GM21723 (cell line): ENCODE measurements at regions not wholly inside any gene's neighbourhood (a gene's known extent, or its start where the extent isn't known, plus 50 kb on each side); places are given as distances from the start of the nearest gene placed in this dataset.

Experiments used
- ATAC-seq: cut with Tn5 transposase; IDR thresholded peaks from one replicate; pipeline ENCODE4 v1.9.1; 2021; ENCODE audit warnings: mild to moderate bottlenecking, moderate library complexity; ENCODE audit not compliant: unreplicated experiment

DNA sequence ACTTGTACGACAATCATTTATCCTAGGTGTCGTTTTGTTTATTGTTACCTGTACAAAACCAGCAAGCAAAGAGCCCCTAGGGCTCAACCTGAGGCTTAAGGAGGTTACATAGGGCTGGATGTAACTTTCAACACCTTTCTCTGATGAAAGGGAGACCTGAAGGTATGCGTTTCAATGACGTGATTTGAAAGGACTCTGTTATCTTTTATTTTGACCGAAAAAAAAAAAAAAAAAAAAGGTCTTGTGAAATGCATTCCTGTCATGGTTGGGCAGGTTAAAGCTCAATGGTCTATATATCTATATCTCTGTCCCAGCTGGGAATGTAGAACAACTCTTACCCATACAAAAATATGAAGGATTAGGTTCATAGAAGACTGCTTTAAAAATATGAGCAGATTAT lies 78.7 kb upstream of the SASH1 start:
- no peak for ATAC-seq

DNA sequence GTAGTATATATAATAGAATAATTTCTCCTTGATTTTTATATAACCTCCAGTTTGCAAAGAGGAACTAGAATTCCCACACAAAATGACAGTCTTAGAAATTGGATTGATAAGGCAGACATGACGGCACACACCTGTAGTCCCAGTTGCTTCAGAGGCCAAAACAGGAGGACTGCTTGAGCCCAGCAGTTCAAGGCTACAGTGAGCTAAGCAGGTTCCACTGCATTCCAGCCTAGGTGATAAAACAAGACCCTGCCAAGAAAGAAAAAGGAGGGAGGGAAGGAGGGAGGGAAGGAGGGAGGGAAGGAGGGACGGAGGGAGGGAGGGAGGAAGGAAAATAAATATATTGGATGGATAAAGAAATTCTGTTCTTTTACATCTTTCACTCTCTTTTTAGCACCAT lies 77.6 kb upstream of the SASH1 start:
- no peak for ATAC-seq

DNA sequence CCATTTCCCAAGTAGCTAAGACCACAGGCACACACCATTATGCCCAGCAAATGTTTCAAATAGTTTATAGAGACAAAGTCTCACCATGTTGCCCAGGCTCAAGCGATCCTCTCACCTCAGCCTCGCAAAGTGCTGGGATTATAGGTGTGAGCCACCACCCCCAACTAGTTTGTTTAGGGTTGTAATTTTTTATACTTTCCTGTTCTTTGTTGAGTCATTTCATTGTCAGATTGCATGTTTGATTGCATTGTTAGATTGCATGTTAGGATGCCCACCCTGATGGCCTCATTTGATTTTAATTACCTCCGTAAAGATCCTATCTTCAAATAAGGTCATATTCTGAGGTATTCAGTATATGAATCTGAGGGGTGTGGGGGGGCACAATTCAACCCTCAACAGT lies 73.3 kb upstream of the SASH1 start:
- ATAC-seq: no peak

DNA sequence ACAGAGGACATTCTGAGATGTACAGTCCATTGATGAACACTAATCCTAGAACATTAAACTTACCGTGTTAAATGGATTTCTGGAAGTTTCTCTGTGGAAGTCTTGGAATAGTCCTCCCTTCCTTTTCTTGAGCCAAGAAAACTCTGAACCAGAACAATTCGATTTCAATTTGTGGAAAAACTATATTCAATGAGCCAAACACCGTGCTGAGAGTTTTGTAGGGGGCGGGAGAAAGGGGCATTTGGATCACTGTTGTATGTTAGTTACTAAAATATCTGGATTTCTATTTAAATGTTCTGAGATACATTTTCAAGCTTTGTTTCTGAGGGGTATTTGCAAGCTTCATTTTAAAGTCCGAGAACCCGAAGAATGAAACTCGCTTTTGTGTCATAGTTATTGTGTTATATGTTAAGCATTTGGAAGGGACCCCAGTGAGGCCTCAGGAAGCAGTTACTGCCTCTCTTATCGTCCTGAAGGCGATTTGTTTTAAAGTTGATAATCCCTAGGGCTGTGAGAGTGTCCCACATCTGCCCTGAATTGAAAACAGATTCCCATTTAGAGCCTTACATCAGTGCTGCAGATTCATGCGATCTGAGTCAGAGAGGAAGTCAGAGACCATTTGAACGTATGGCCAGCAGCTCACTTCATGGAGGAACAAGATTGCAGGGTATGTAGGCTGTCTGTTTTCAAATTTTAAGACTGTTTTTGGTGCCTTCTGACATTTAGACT lies 70.8 kb upstream of the SASH1 start:
- no peak for ATAC-seq

DNA sequence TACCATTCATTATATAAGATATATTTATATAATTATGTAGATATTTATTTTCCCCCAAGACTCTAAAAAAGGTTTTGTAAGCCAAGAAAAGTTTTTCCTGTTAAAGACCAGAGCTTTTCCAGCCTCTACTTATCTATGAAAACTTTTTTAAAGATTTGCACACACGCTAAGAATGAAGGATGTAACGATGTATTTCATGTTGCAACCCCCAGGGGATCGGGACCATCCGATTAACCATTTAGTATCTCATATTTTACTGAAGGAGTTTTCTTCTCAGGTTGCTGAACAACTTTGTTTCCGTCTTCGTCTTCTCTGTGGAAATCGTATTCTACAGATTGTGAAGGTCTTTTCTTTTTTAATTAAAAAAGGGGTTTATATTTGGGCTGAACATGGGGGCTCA lies 70.0 kb upstream of the SASH1 start:
- ATAC-seq: no peak

DNA sequence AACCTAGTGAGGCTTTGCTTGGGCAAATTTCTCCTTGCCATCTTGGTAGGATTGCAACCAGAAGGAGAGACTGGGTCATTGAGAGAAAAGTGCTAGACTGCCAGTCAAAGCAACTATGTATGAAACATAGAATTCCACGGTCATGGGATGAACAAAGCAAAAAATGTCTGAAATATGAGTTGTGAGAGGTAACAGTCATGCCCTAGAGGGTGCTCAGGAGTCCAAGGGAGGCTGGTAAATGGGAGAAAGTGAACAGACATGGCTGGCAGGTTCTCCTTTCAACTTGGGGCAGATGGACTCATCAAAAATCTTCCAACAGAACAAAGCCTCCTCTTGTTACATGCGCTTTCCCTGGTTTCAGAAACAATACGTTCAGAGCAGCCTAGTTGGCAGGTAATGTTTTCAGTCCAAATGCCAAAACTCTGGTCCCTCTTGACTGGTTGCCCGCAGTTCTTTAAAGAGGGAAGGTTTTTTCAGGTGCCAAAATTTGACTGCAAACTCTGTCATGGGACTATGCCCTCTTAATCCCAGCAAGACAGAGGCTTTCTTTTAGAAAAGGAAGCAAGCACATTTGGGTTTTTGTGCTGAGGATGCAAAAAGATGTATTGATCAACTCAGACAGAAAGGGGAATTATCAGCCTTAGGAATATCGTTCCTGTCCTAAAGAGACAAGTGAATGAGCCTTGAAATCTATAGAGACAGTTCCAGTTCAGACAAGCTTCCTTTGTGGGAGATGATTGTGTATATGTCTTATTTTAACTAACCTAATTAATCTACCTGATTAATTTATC lies 68.5 kb upstream of the SASH1 start:
- ATAC-seq: no peak

DNA sequence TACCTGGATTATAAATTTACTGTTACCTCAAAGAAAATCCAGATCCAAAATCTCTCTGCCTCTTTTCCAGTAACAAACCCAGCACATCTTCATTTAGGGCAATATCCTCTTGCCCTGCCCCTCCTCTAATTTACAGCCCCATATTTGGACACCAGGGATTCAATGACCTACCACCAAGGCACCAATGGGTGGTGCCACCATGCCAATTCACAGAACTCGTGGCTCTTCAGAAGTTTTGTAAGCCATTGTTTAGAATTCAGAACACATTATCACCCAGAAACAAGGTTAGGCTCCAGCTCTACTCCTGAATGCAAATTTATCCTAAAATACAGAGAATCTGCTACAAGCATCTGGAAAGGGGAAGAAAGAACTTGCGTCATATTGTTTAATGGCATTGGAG lies 67.8 kb upstream of the SASH1 start:
- no peak for ATAC-seq

DNA sequence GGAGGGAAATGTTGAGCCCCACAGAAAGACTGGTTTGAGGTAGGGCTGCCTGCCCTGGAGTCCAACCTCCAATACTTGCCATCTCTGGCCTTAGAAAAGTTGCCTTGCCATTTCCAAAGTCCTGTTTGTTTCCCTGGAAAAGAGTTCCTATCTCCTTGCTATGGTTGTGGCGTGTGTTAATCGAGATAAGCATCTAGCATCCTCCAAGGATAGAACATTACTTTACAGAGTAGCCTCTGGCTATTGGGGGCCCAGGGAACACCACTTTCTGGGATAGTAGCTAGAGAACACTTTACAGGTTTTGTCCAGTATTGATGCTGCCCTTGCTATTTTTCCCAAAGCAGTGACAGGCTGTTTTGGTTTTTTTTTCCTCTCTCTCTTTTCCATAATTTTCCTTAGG lies 57.4 kb upstream of the SASH1 start:
- ATAC-seq: no peak

DNA sequence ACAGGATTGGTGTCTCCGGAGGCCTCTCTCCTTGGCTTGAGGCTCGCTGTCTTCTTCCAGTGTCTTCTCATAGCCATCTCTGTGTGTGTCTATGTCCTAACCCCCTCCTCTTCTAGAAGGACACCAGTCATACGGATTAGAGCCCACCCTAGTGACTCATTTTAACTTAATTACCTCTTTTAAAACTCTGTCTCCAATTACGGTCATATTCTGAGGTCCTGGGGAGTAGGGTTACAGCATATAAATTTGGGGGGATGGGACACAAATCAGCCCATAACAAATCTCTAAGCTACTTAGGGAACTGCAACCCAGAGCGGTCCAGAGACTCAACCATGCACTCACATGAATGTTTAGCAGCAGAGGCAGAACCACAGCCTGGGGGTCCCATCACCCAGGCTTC lies 56.1 kb upstream of the SASH1 start:
- no peak for ATAC-seq

DNA sequence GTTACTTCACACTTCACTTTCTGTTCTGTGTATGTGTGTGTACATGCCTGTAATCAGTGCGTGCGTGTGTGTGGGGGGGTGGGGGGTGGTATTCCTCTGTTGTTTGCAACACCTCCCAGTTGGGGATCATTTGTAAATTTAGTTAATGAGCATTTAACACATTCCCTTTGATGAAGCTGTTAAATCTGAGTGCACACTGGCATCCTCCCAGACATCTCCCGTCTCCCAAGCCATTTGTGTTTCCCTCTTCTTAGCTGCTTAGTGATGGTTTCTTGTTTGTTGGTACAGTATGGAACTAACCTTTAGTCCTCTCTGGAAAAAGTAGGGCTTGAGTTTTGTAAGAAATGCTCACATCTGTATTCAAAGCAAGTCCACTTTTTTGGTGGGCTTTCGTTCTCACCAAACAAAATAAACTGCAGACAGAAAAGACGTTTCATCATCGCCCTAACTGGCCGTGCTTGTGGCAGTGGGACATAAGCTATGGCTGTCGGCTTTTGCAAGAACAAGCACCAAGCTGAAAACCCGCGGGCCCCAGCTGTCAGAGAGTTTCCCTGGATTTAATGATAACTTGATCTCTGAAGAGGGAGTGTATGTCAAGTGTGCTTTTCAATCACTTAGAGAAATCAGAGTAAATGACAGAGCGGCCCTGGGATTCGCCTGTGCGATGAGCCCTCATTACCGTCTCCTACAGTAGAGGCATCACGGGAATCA lies 54.9 kb upstream of the SASH1 start:
- ATAC-seq: no peak

DNA sequence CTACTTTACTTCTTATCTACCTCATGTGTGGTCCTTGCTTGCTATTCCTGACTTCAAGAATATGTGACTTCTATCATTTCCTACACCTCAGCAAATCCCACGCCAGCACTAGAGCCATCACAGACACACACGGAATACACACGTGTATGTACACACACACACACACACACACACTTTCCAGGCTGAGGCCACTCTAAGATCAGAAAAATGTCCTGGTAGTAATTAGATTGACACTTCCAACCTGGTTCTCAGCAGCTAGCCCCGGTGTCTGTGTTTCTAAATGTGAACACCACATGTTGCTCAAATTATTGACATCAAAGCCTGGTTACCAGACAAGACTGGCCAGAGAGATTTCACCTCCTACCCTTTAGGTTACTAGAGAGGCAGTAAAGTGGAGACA lies 54.1 kb upstream of the SASH1 start:
- no peak for ATAC-seq

DNA sequence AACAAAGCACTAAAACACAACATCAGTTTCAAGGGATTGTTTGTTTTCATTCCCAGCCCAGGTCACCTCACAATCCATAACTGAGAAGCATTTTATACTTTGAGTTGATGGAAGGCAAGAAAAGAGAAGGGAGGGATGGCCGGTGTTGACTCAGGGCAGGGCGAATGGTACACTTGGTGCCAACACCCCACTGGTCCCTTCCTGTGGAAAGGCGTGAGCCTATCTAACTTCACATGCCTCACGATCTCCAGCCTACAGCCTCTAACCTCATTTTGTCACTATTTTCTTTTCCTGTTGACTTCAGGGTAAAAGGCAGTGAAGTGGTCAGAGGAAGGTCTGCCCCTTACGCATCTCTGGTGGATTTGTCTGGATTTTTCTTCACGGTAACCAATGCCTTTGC lies 53.5 kb upstream of the SASH1 start:
- ATAC-seq: no peak

DNA sequence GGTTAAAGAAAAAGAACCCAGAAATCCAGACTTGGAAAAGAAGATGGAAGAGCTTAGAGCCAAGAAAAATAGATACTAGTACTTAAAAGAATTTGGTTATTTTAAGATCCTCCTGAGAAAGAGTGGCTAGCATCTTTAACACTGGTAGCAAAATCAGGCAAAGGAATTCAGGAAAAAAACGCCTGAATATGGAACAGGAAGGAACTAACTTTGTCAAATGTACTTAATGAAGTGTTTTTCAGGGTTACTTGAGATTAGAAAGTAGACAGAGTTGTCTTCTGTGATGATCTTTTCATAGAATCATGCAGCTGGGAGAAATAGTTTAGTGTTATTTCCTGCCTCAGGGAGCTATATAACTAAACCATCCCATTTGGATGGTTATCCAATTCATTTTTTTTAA lies 50.8 kb upstream of the SASH1 start:
- ATAC-seq: no peak
